ENCODE measurements at regions not wholly inside any gene's neighbourhood (a gene's known extent, or its start where the extent isn't known, plus 50 kb on each side); places are given as distances from the start of the nearest gene placed in this dataset.

DNA sequence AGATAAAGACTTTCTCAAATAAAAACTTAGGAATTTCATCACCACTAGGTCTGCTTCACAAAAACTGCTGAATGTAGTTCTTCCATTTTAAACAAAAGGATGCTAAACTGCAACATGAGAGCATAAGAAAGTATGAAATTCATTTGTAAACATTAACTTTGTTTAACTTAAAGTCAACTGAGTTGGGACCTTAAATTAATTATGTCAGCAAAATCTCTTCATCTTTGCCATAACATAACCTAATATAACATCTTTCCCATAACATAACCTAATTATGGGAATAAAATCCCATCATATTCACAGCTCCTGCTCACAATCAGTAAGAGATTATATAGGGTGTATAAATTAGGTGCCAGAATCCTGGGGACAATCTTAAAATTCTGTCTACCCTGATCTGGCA is 78.8 kb upstream of the PCSK5 start:
- TF ChIP-seq CTCF (conservative IDR thresholded peaks at IDR 0.05; ENCODE audit: low read depth, low read length), result no peak
- TF ChIP-seq POLR2A (IDR thresholded peaks at IDR 0.05; ENCODE audit: low read depth, low read length), result no peak
- no peak for TF ChIP-seq SMC3 (IDR thresholded peaks at IDR 0.05; ENCODE audit: low read depth, low read length)
- no peak for TF ChIP-seq CEBPB (IDR thresholded peaks at IDR 0.05; ENCODE audit: low read depth, low read length)
- TF ChIP-seq RAD21 (IDR thresholded peaks at IDR 0.05; ENCODE audit: low read length), result no peak
- TF ChIP-seq USF2 (IDR thresholded peaks at IDR 0.05; ENCODE audit: low read depth, low read length), result no peak
- no peak for TF ChIP-seq MXI1 (IDR thresholded peaks at IDR 0.05; ENCODE audit: borderline replicate concordance, low read depth, low read length)
- no peak for TF ChIP-seq CHD1 (IDR thresholded peaks at IDR 0.05; ENCODE audit: low read depth, low read length)
